ENCODE measurements at regions not wholly inside any gene's neighbourhood (a gene's known extent, or its start where the extent isn't known, plus 50 kb on each side); places are given as distances from the start of the nearest gene placed in this dataset.
"Not testable (repeated sequence)": the region's sequence is repeated elsewhere in the genome, so short reads cannot be mapped to it uniquely, and the experiment has no call there.

DNA sequence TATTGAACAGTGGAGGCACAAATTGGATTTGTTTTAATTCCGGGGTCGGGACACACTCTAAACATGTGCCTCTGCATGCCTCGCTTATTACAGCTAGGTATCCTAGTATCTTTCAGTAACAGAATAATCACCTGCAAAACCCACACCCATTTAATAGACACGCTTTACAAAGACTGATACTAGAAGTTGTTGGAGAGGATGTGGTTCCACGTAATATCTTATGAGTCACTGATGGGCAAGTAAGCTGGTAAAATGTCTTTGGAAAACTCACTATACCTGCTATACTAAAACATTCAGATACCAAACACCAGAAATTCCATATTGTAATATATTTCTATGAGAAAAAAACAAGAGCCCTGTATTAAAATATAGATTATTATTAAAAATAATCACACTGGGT is 84.0 kb downstream of the GGTLC2 start:
- intact Hi-C loops (cut with micrococcal nuclease) = no loop called here
- Mint-ChIP-seq H3K4me3 (no peak overlapping the region), H3K27me3 (ENCODE audit: low read depth in 2 of 2) (no peaks in the 10 kb centered on the region), H3K9me3 (peaks cover 0 to 3% of the 10 kb centered on the region in 2 donors), H3K36me3 (no peaks in the 10 kb centered on the region), H3K27ac (no peak overlapping the region), H3K4me1 (peaks cover 32 to 35% of the 10 kb centered on the region in 2 donors)
- Histone ChIP-seq H3K4me1 (ENCODE audit: control insufficient read depth, insufficient read depth, low read length) (peaks cover 26% of the 10 kb centered on the region), H3K36me3 (ENCODE audit: control insufficient read depth, insufficient read depth, low read length) (no peaks in the 10 kb centered on the region), H3K9me3 (ENCODE audit: control insufficient read depth, insufficient read depth, low read length) (no peaks in the 10 kb centered on the region), H3K27me3 (ENCODE audit: control insufficient read depth, insufficient read depth, low read length) (no peaks in the 10 kb centered on the region), H3K4me3 (ENCODE audit: low read length) (no peak overlapping the region), H3K27ac (ENCODE audit: low read length) (no peak overlapping the region)
- WGBS (ENCODE audit: insufficient coverage) = 93% methylated on average over 2 of the region's 5 CpGs
- DNase-seq (no peak), ATAC-seq (peak in 1 of 3 donors; percentile 26)
- TF ChIP-seq, protein P1, sequence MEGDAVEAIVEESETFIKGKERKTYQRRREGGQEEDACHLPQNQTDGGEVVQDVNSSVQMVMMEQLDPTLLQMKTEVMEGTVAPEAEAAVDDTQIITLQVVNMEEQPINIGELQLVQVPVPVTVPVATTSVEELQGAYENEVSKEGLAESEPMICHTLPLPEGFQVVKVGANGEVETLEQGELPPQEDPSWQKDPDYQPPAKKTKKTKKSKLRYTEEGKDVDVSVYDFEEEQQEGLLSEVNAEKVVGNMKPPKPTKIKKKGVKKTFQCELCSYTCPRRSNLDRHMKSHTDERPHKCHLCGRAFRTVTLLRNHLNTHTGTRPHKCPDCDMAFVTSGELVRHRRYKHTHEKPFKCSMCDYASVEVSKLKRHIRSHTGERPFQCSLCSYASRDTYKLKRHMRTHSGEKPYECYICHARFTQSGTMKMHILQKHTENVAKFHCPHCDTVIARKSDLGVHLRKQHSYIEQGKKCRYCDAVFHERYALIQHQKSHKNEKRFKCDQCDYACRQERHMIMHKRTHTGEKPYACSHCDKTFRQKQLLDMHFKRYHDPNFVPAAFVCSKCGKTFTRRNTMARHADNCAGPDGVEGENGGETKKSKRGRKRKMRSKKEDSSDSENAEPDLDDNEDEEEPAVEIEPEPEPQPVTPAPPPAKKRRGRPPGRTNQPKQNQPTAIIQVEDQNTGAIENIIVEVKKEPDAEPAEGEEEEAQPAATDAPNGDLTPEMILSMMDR (IDR thresholded peaks at IDR 0.05) = no peak

DNA sequence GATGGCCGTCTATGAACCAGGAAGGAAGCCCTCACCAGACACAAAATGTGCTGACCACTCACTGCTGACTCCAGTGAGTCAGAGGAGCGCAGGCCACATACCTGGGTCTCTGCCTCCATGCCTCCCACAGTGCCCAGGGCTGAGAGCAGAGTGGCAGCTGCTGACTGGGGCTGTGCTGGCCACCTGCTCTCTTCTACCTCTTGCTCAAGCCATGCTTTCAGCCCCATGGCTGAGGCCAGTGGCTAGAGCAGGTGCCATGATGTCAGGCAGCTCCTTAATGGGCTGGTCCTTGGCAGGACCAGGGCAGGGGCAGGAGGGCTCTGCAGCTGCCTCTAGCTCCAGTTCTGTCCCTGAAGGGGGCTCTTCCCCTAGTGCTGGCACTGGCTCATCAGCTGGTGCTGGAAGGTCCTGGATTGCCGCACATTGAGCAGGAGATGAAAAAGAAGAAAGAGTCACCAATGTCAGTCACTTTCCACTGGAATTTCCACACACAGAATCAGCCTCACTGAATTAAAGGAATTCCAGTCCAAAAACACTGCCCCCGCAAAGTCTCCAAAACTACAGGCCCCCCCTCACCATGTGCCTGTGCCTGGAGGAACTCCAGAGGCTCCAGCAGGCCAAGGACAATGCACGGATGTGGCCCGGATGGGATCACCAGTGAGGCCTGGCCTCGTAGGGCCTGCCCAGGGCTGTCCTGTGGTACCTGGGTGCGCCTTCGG is 86.4 kb downstream of the GGTLC2 start:
- no peak overlapping the region for H3K4me3 ChIP-seq (ENCODE audit: low read length)
- H3K9me3 Mint-ChIP-seq = peaks cover 0 to 3% of the 10 kb centered on the region in 2 donors
- no peaks in the 10 kb centered on the region for H3K36me3 Mint-ChIP-seq
- ATAC-seq (no peak), DNase-seq (no peak)
- TF ChIP-seq, protein P1 (IDR thresholded peaks at IDR 0.05) = no peak
- peaks cover 49 to 54% of the 10 kb centered on the region in 2 donors for H3K4me1 Mint-ChIP-seq
- H3K9me3 ChIP-seq (ENCODE audit: control insufficient read depth, insufficient read depth, low read length) = no peaks in the 10 kb centered on the region
- WGBS (ENCODE audit: insufficient coverage) = 94% methylated on average over 9 of the region's 9 CpGs
- H3K4me1 ChIP-seq (ENCODE audit: control insufficient read depth, insufficient read depth, low read length) = peaks cover 47% of the 10 kb centered on the region
- H3K27me3 Mint-ChIP-seq (ENCODE audit: low read depth in 2 of 2) = no peaks in the 10 kb centered on the region
- no peak overlapping the region for H3K4me3 Mint-ChIP-seq
- H3K27me3 ChIP-seq (ENCODE audit: control insufficient read depth, insufficient read depth, low read length) = no peaks in the 10 kb centered on the region
- intact Hi-C loops (cut with micrococcal nuclease) = no loop called here
- no peaks in the 10 kb centered on the region for H3K36me3 ChIP-seq (ENCODE audit: control insufficient read depth, insufficient read depth, low read length)
- no peak overlapping the region for H3K27ac Mint-ChIP-seq
- H3K27ac ChIP-seq (ENCODE audit: low read length) = no peak overlapping the region

DNA sequence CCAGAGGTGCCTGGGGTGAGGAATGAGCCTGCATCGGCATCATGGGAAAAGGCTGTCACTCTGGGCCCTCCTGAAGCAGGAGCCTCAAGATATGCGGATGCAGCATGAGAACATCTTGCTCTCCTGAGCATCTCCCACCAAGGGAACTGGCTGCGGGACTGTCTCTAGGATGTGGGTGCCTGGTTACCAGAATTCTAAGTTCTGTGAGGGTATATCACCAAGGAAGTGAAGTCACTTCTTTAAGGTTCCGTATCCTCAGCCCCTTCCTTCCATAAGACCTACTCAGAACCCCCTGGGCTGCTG is 86.9 kb downstream of the GGTLC2 start:
- H3K36me3 Mint-ChIP-seq = no peaks in the 10 kb centered on the region
- H3K27me3 Mint-ChIP-seq (ENCODE audit: low read depth in 2 of 2) = no peaks in the 10 kb centered on the region
- no peak overlapping the region for H3K4me3 Mint-ChIP-seq
- H3K4me1 Mint-ChIP-seq = peaks cover 52 to 58% of the 10 kb centered on the region in 2 donors
- Histone ChIP-seq H3K27me3 (ENCODE audit: control insufficient read depth, insufficient read depth, low read length) (no peaks in the 10 kb centered on the region), H3K4me3 (ENCODE audit: low read length) (no peak overlapping the region), H3K36me3 (ENCODE audit: control insufficient read depth, insufficient read depth, low read length) (no peaks in the 10 kb centered on the region), H3K9me3 (ENCODE audit: control insufficient read depth, insufficient read depth, low read length) (no peaks in the 10 kb centered on the region), H3K4me1 (ENCODE audit: control insufficient read depth, insufficient read depth, low read length) (peaks cover 52% of the 10 kb centered on the region), H3K27ac (ENCODE audit: low read length) (no peak overlapping the region)
- ATAC-seq (no peak), DNase-seq (no peak)
- intact Hi-C loops (cut with micrococcal nuclease) = no loop called here
- H3K27ac Mint-ChIP-seq = no peak overlapping the region
- 94% methylated on average over 4 of the region's 4 CpGs for WGBS (ENCODE audit: insufficient coverage)
- peaks cover 0 to 3% of the 10 kb centered on the region in 2 donors for H3K9me3 Mint-ChIP-seq
- TF ChIP-seq, protein P1 (IDR thresholded peaks at IDR 0.05) = no peak

DNA sequence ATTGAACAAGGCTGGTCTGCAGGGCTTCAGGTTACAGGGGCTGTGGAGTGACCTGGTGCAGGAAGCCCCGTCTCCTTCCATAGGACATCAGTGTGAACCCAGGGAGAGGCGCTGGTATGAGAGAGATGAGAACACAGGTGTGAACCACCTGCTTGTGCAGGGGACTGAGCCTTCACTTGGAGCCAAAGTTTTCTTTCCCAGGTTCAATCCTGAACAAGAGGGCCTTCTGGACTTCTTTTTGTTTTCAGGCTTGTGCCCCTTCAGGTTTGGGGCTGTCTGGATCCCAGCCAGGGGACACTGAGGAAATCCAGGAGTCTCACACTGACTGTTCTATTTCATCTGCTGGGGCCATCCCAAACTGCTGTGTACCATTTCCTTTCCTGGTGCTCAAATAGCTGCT is 88.6 kb downstream of the GGTLC2 start:
- DNase-seq = peak in 1 of 2 donors; percentile 7
- H3K4me3 ChIP-seq (ENCODE audit: low read length); intact Hi-C loops (cut with micrococcal nuclease); H3K27me3 Mint-ChIP-seq (ENCODE audit: low read depth in 2 of 2); H3K27me3 ChIP-seq (ENCODE audit: control insufficient read depth, insufficient read depth, low read length); H3K36me3 ChIP-seq (ENCODE audit: control insufficient read depth, insufficient read depth, low read length); ATAC-seq; H3K27ac ChIP-seq (ENCODE audit: low read length); H3K36me3 Mint-ChIP-seq; H3K9me3 Mint-ChIP-seq; H3K9me3 ChIP-seq (ENCODE audit: control insufficient read depth, insufficient read depth, low read length): not testable (repeated sequence)
- 57% methylated on average over 2 of the region's 2 CpGs for WGBS (ENCODE audit: insufficient coverage)
- Mint-ChIP-seq H3K4me1 (peaks cover 54 to 57% of the 10 kb centered on the region in 2 donors), H3K27ac (peak overlapping the region; percentile 47 to 67), H3K4me3 (peak overlapping the region; percentile 73)
- peaks cover 63% of the 10 kb centered on the region for H3K4me1 ChIP-seq (ENCODE audit: control insufficient read depth, insufficient read depth, low read length)
